ENCODE measurements at regions not wholly inside any gene's neighbourhood (a gene's known extent, or its start where the extent isn't known, plus 50 kb on each side); places are given as distances from the start of the nearest gene placed in this dataset.

- DNase-seq: no peak
These were observed 84.7 kb downstream of the MRPL46 start for GRCh38 chr15:88382482-88382983.

GRCh38 chr15:88378188-88378637, 89.0 kb downstream of the MRPL46 start:
- DNase-seq: no peak

- DNase-seq: no peak
These were observed 89.7 kb downstream of the MRPL46 start for GRCh38 chr15:88377509-88377908.

- no peak for DNase-seq
These were observed 90.5 kb downstream of the MRPL46 start for GRCh38 chr15:88376574-88377174.

GRCh38 chr15:88375234-88375927, 91.8 kb downstream of the MRPL46 start:
- DNase-seq: no peak

GRCh38 chr15:88365124-88365523, 102.1 kb downstream of the MRPL46 start:
- DNase-seq: no peak

GRCh38 chr15:88348579-88349230, 92.2 kb upstream of the NTRK3 start:
- no peak for DNase-seq

GRCh38 chr15:88345962-88346361, 89.4 kb upstream of the NTRK3 start:
- no peak for DNase-seq

GRCh38 chr15:88344786-88345185, 88.2 kb upstream of the NTRK3 start:
- DNase-seq: no peak

- DNase-seq: no peak
These were observed 86.1 kb upstream of the NTRK3 start for GRCh38 chr15:88342666-88343065.

- no peak for DNase-seq
These were observed 85.1 kb upstream of the NTRK3 start for GRCh38 chr15:88341653-88342052.

- no peak for DNase-seq
These were observed 84.5 kb upstream of the NTRK3 start for GRCh38 chr15:88341006-88341405.

GRCh38 chr15:88337993-88338392, 81.5 kb upstream of the NTRK3 start:
- DNase-seq: no peak

GRCh38 chr15:88335074-88335473, 78.5 kb upstream of the NTRK3 start:
- no peak for DNase-seq

- no peak for DNase-seq
These were observed 77.9 kb upstream of the NTRK3 start for GRCh38 chr15:88334436-88334835.

- peak in 1 of 2 donors; percentile 8 for DNase-seq
These were observed 74.8 kb upstream of the NTRK3 start for GRCh38 chr15:88331291-88331690.

- no peak for DNase-seq
These were observed 70.4 kb upstream of the NTRK3 start for GRCh38 chr15:88326924-88327323.

GRCh38 chr15:88324741-88325065, 68.2 kb upstream of the NTRK3 start:
- no peak for DNase-seq

- no peak for DNase-seq
These were observed 67.6 kb upstream of the NTRK3 start for GRCh38 chr15:88323976-88324740.

- DNase-seq: no peak
These were observed 66.9 kb upstream of the NTRK3 start for GRCh38 chr15:88323468-88323867.

- DNase-seq: no peak
These were observed 65.9 kb upstream of the NTRK3 start for GRCh38 chr15:88322461-88322860.

- DNase-seq: no peak
These were observed 64.7 kb upstream of the NTRK3 start for GRCh38 chr15:88321271-88321670.

- DNase-seq: no peak
These were observed 60.0 kb upstream of the NTRK3 start for GRCh38 chr15:88316586-88316985.
